Mesendoderm (in vitro differentiated cells): ENCODE measurements at regions not wholly inside any gene's neighbourhood (a gene's known extent, or its start where the extent isn't known, plus 50 kb on each side); places are given as distances from the start of the nearest gene placed in this dataset.

Source experiments
- DNase-seq: peaks from one replicate; pipeline ENCODE4 v3.0.0; 2013
- H2AK5ac ChIP-seq: 2 replicates; pipeline ENCODE4 v1.6.1; 2013; ENCODE audit warnings: low read length, inconsistent platforms
- H2BK120ac ChIP-seq: 2 replicates; pipeline ENCODE4 v1.6.1; 2013; ENCODE audit warnings: low read depth, mild to moderate bottlenecking, low read length, moderate library complexity, mixed read lengths
- H2BK15ac ChIP-seq: replicated peaks from 2 replicates; pipeline ENCODE4 v1.6.1; 2013; ENCODE audit warnings: low read depth, mild to moderate bottlenecking, moderate library complexity
- H2BK5ac ChIP-seq: 2 replicates; pipeline ENCODE4 v1.6.1; 2013; ENCODE audit warnings: low read length, inconsistent platforms
- H3K18ac ChIP-seq: 2 replicates; pipeline ENCODE4 v1.6.1; 2013; ENCODE audit warnings: mild to moderate bottlenecking, low read length, mixed read lengths
- H3K23ac ChIP-seq: one replicate; pipeline ENCODE4 v1.6.1; 2013; ENCODE audit warnings: low read length
- H3K27ac ChIP-seq: 2 replicates; pipeline ENCODE4 v1.5.1; 2013; ENCODE audit warnings: low read depth, mild to moderate bottlenecking, inconsistent platforms, low read length, moderate library complexity
- H3K27me3 ChIP-seq: 2 replicates; pipeline ENCODE4 v1.6.1; 2013; ENCODE audit warnings: low read length, control low read depth, mild to moderate bottlenecking, inconsistent platforms; ENCODE audit not compliant: insufficient read depth, poor library complexity
- H3K36me3 ChIP-seq: 2 replicates; pipeline ENCODE4 v1.6.1; 2013; ENCODE audit warnings: low read length, inconsistent platforms; ENCODE audit not compliant: control insufficient read depth, insufficient read depth
- H3K4ac ChIP-seq: one replicate; pipeline ENCODE4 v1.6.1; 2013; ENCODE audit warnings: low read depth, mild to moderate bottlenecking, low read length, moderate library complexity
- H3K4me1 ChIP-seq: 2 replicates; pipeline ENCODE4 v1.6.1; 2013; ENCODE audit warnings: low read depth, low read length, inconsistent platforms; ENCODE audit not compliant: control insufficient read depth
- H3K4me2 ChIP-seq: 2 replicates; pipeline ENCODE4 v1.6.1; 2013; ENCODE audit warnings: low read length
- H3K4me3 ChIP-seq: 2 replicates; pipeline ENCODE4 v1.5.1; 2013; ENCODE audit warnings: mild to moderate bottlenecking, low read length
- H3K56ac ChIP-seq: one replicate; pipeline ENCODE4 v1.6.1; 2013; ENCODE audit warnings: low read length
- H3K79me1 ChIP-seq: 2 replicates; pipeline ENCODE4 v1.6.1; 2013; ENCODE audit warnings: low read length, inconsistent platforms
- H3K79me2 ChIP-seq: 2 replicates; pipeline ENCODE4 v1.6.1; 2013; ENCODE audit warnings: mild to moderate bottlenecking, low read length; ENCODE audit not compliant: control insufficient read depth, insufficient read depth
- H3K9ac ChIP-seq: 2 replicates; pipeline ENCODE4 v1.6.1; 2013; ENCODE audit warnings: low read length, inconsistent platforms
- H4K5ac ChIP-seq: one replicate; pipeline ENCODE4 v1.6.1; 2013; ENCODE audit warnings: low read length
- H4K8ac ChIP-seq: one replicate; pipeline ENCODE4 v1.6.1; 2013; ENCODE audit warnings: low read depth, mild to moderate bottlenecking, control low read depth, low read length, moderate library complexity
- WGBS: extraction: QIAGEN DNeasy Blood & Tissue Kit; methylation state at CpG from one replicate; pipeline ENCODE4 v1.1.7; 2013; ENCODE audit warnings: low lambda C conversion rate, missing lambda C conversion rate; ENCODE audit not compliant: insufficient coverage; ENCODE audit errors: extremely low coverage; 5-methylcytosine and 5-hydroxymethylcytosine counted together

- no peak for DNase-seq
- no peak overlapping the region for H4K8ac ChIP-seq
- no peak overlapping the region for H3K27ac ChIP-seq
- H3K9ac ChIP-seq = no peak overlapping the region
- no peaks in the 10 kb centered on the region for H3K4me1 ChIP-seq
- H2BK120ac ChIP-seq = no peak overlapping the region
- no CpG with 5 or more reads among the region's 1 CpG for WGBS
- H3K23ac ChIP-seq = no peak overlapping the region
- H2AK5ac ChIP-seq = no peak overlapping the region
- H2BK15ac ChIP-seq = no peak overlapping the region
- no peak overlapping the region for H3K18ac ChIP-seq
- no peaks in the 10 kb centered on the region for H3K79me1 ChIP-seq
- no peaks in the 10 kb centered on the region for H3K79me2 ChIP-seq
- no peak overlapping the region for H3K56ac ChIP-seq
- no peak overlapping the region for H3K4me3 ChIP-seq
- no peak overlapping the region for H3K4ac ChIP-seq
- no peak overlapping the region for H4K5ac ChIP-seq
- no peaks in the 10 kb centered on the region for H3K27me3 ChIP-seq
- no peak overlapping the region for H3K4me2 ChIP-seq
- no peak overlapping the region for H2BK5ac ChIP-seq
- H3K36me3 ChIP-seq = no peaks in the 10 kb centered on the region
Measured at GRCh38 chr6:81233990-81234389, 518.5 kb downstream of the TENT5A start.

GRCh38 chr6:81228912-81229555, 523.4 kb downstream of the TENT5A start:
- no peak overlapping the region for H2AK5ac ChIP-seq
- no peak overlapping the region for H2BK15ac ChIP-seq
- no peak overlapping the region for H2BK5ac ChIP-seq
- no peak overlapping the region for H4K8ac ChIP-seq
- no peak overlapping the region for H2BK120ac ChIP-seq
- no peak overlapping the region for H3K18ac ChIP-seq
- no peaks in the 10 kb centered on the region for H3K4me1 ChIP-seq
- no peak overlapping the region for H3K4me2 ChIP-seq
- no peak overlapping the region for H3K4me3 ChIP-seq
- no peak overlapping the region for H3K9ac ChIP-seq
- no peak overlapping the region for H3K56ac ChIP-seq
- H3K23ac ChIP-seq = no peak overlapping the region
- no peaks in the 10 kb centered on the region for H3K79me2 ChIP-seq
- WGBS = no CpG with 5 or more reads among the region's 2 CpGs
- no peak overlapping the region for H3K27ac ChIP-seq
- no peaks in the 10 kb centered on the region for H3K36me3 ChIP-seq
- no peak overlapping the region for H3K4ac ChIP-seq
- DNase-seq = no peak
- H4K5ac ChIP-seq = no peak overlapping the region
- H3K79me1 ChIP-seq = no peaks in the 10 kb centered on the region
- H3K27me3 ChIP-seq = no peaks in the 10 kb centered on the region

- H3K79me2 ChIP-seq = no peaks in the 10 kb centered on the region
- H2BK5ac ChIP-seq = no peak overlapping the region
- no peak overlapping the region for H3K23ac ChIP-seq
- no peak overlapping the region for H4K5ac ChIP-seq
- DNase-seq = no peak
- H3K9ac ChIP-seq = no peak overlapping the region
- no peaks in the 10 kb centered on the region for H3K79me1 ChIP-seq
- no peak overlapping the region for H2BK120ac ChIP-seq
- H3K27me3 ChIP-seq = no peaks in the 10 kb centered on the region
- no peak overlapping the region for H3K18ac ChIP-seq
- no peak overlapping the region for H3K4me2 ChIP-seq
- no peak overlapping the region for H3K4me3 ChIP-seq
- no peak overlapping the region for H3K27ac ChIP-seq
- no peaks in the 10 kb centered on the region for H3K36me3 ChIP-seq
- H2BK15ac ChIP-seq = no peak overlapping the region
- WGBS = no CpG with 5 or more reads among the region's 1 CpG
- no peak overlapping the region for H4K8ac ChIP-seq
- H3K56ac ChIP-seq = no peak overlapping the region
- no peak overlapping the region for H3K4ac ChIP-seq
- H2AK5ac ChIP-seq = no peak overlapping the region
- no peaks in the 10 kb centered on the region for H3K4me1 ChIP-seq
Measured at GRCh38 chr6:81226957-81227356, 525.5 kb downstream of the TENT5A start.

GRCh38 chr6:81216668-81217067, 535.8 kb downstream of the TENT5A start:
- no peak overlapping the region for H3K56ac ChIP-seq
- no peak overlapping the region for H4K5ac ChIP-seq
- H3K18ac ChIP-seq = no peak overlapping the region
- no peaks in the 10 kb centered on the region for H3K79me2 ChIP-seq
- H2BK120ac ChIP-seq = no peak overlapping the region
- H3K27me3 ChIP-seq = no peaks in the 10 kb centered on the region
- H4K8ac ChIP-seq = no peak overlapping the region
- no peak overlapping the region for H3K27ac ChIP-seq
- H3K4ac ChIP-seq = no peak overlapping the region
- no peak overlapping the region for H2AK5ac ChIP-seq
- no CpG with 5 or more reads among the region's 3 CpGs for WGBS
- H3K4me3 ChIP-seq = no peak overlapping the region
- H3K4me2 ChIP-seq = no peak overlapping the region
- no peaks in the 10 kb centered on the region for H3K4me1 ChIP-seq
- no peak overlapping the region for H2BK5ac ChIP-seq
- no peak overlapping the region for H3K23ac ChIP-seq
- no peak overlapping the region for H3K9ac ChIP-seq
- no peak overlapping the region for H2BK15ac ChIP-seq
- DNase-seq = no peak
- H3K79me1 ChIP-seq = no peaks in the 10 kb centered on the region
- no peaks in the 10 kb centered on the region for H3K36me3 ChIP-seq

GRCh38 chr6:81215092-81215432, 537.4 kb downstream of the TENT5A start:
- whole genome bisulfite sequencing = no CpG with 5 or more reads among the region's 7 CpGs
- no peak overlapping the region for H3K4me2 ChIP-seq
- H3K23ac ChIP-seq = no peak overlapping the region
- H3K4ac ChIP-seq = no peak overlapping the region
- H2BK5ac ChIP-seq = no peak overlapping the region
- no peak overlapping the region for H3K56ac ChIP-seq
- no peak for DNase-seq
- no peak overlapping the region for H3K27ac ChIP-seq
- H3K9ac ChIP-seq = no peak overlapping the region
- H3K4me3 ChIP-seq = no peak overlapping the region
- H2BK120ac ChIP-seq = no peak overlapping the region
- no peak overlapping the region for H4K5ac ChIP-seq
- H3K4me1 ChIP-seq = no peaks in the 10 kb centered on the region
- no peak overlapping the region for H2BK15ac ChIP-seq
- H3K79me2 ChIP-seq = no peaks in the 10 kb centered on the region
- H3K79me1 ChIP-seq = no peaks in the 10 kb centered on the region
- no peak overlapping the region for H4K8ac ChIP-seq
- H3K27me3 ChIP-seq = no peaks in the 10 kb centered on the region
- H2AK5ac ChIP-seq = no peak overlapping the region
- no peaks in the 10 kb centered on the region for H3K36me3 ChIP-seq
- H3K18ac ChIP-seq = no peak overlapping the region

- Histone ChIP-seq H3K23ac (no peak overlapping the region), H3K4me3 (no peak overlapping the region)
Measured at GRCh38 chr6:81214414-81215091, 537.9 kb downstream of the TENT5A start.

More at GRCh38 chr6:81214414-81215091, 537.9 kb downstream of the TENT5A start:
- Histone ChIP-seq H2BK5ac (no peak overlapping the region), H4K8ac (no peak overlapping the region), H4K5ac (no peak overlapping the region), H3K27ac (no peak overlapping the region), H3K36me3 (no peaks in the 10 kb centered on the region), H3K9ac (no peak overlapping the region), H3K79me2 (no peaks in the 10 kb centered on the region), H3K79me1 (no peaks in the 10 kb centered on the region), H2BK120ac (no peak overlapping the region), H3K4me2 (no peak overlapping the region), H2BK15ac (no peak overlapping the region), H3K56ac (no peak overlapping the region), H3K18ac (no peak overlapping the region), H3K4me1 (no peaks in the 10 kb centered on the region), H3K4ac (no peak overlapping the region), H3K27me3 (no peaks in the 10 kb centered on the region), H2AK5ac (no peak overlapping the region)
- DNase-seq = no peak
- no CpG with 5 or more reads among the region's 15 CpGs for WGBS
